ENCODE measurements at regions not wholly inside any gene's neighbourhood (a gene's known extent, or its start where the extent isn't known, plus 50 kb on each side); places are given as distances from the start of the nearest gene placed in this dataset.

DNA sequence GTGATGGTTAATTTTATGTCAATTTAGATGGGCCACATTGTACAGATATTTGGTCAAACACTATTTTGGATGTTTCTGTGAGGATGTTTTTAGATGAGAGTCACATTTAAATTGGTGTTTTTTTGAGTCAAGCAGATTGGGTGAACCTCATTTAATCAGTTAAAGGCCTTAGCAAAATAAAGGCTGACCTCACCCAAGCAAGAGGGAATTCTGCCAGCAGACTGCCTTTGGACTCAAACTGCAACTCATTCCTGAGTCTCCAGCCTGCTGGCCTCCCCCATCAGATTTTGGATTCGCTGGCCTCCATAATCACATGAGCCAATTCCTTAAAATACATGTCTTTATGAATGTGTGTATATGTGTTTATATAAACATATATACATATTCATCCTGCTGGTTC is 282.7 kb upstream of the POU5F2 start:
- H3K27ac ChIP-seq (ENCODE audit: insufficient read depth, low read depth, low read length) = no peak overlapping the region
- intact Hi-C loops (cut with micrococcal nuclease) (loop anchor here (10.0 kb wide), 1 partner anchor 439 kb away; the partner anchor contains the start of genes NR2F1 and NR2F1-AS1), dilution Hi-C loops (cut with MboI; ENCODE audit: extremely low pct_ligation_motif_present, low sequenced_read_pairs) (no loop called here)
- no peak overlapping the region for H2AFZ ChIP-seq (ENCODE audit: low read depth, low read length)
- BruUV-seq (replicated peaks) = no TSS peak
- H3K4me2 ChIP-seq (ENCODE audit: insufficient read depth, low read length) = no peak overlapping the region
- CTCF ChIA-PET = no interaction called here
- H3K9me3 ChIP-seq (replicated peaks; ENCODE audit: control insufficient read depth, insufficient read depth, low read length) = no peaks in the 10 kb centered on the region
- H3K9ac ChIP-seq (replicated peaks; ENCODE audit: extremely low read depth, insufficient read depth, low read length) = no peak overlapping the region
- no peaks in the 10 kb centered on the region for H3K9me1 ChIP-seq (replicated peaks; ENCODE audit: control insufficient read depth, extremely low read depth, insufficient read depth, low read length)
- no peak for DNase-seq (ENCODE audit: low read depth, low spot score)
- TF ChIP-seq CTCF (IDR thresholded peaks at IDR 0.05; ENCODE audit: extremely low read depth in 1 of 2, insufficient read depth in 1 of 2, low read depth in 1 of 2, low read length in 2 of 2) (no peak), GATA2 (IDR thresholded peaks at IDR 0.05; ENCODE audit: insufficient read depth, insufficient read length, low read depth, low read length) (no peak), FOS (IDR thresholded peaks at IDR 0.05; ENCODE audit: borderline replicate concordance, insufficient read depth, low read length) (no peak), MYC (IDR thresholded peaks at IDR 0.05; ENCODE audit: low read depth, low read length) (no peak), MAX (IDR thresholded peaks at IDR 0.05; ENCODE audit: insufficient read depth, insufficient read length) (no peak), POLR2AphosphoS5 (IDR thresholded peaks at IDR 0.05; ENCODE audit: insufficient read depth, low read depth, low read length) (no peak), POLR2A (IDR thresholded peaks at IDR 0.05; ENCODE audit: low read depth, low read length) (no peak), EZH2 (IDR thresholded peaks at IDR 0.05; ENCODE audit: borderline replicate concordance, low read depth, low read length, severe bottlenecking) (no peak), JUN (IDR thresholded peaks at IDR 0.05; ENCODE audit: borderline replicate concordance, insufficient read depth, insufficient read length, low read depth) (no peak)
- no peaks in the 10 kb centered on the region for H3K79me2 ChIP-seq (ENCODE audit: control insufficient read depth, insufficient read depth, low read length)
- H3K36me3 ChIP-seq (ENCODE audit: control insufficient read depth in 2 of 2, extremely low read depth in 1 of 2, insufficient read depth in 2 of 2, low read length in 2 of 2) = no peaks in the 10 kb centered on the region
- no peak overlapping the region for H3K4me3 ChIP-seq (replicated peaks in 1 of 3; ENCODE audit: insufficient read depth in 1 of 3, low read depth in 1 of 3, low read length in 3 of 3)
- H3K4me1 ChIP-seq (ENCODE audit: control insufficient read depth, extremely low read depth, insufficient read depth, low read length) = peaks cover 8% of the 10 kb centered on the region
- POLR2A ChIA-PET = no interaction called here
- no peak for FAIRE-seq
- no peaks in the 10 kb centered on the region for H4K20me1 ChIP-seq (replicated peaks; ENCODE audit: control insufficient read depth, extremely low read depth, insufficient read depth, low read length)
- H3K27me3 ChIP-seq (ENCODE audit: control insufficient read depth in 2 of 2, insufficient read depth in 2 of 2, low read length in 2 of 2) = no peaks in the 10 kb centered on the region

Measured in endothelial cell of umbilical vein (primary cell).